HG03565 (cell line): ENCODE measurements at regions not wholly inside any gene's neighbourhood (a gene's known extent, or its start where the extent isn't known, plus 50 kb on each side); places are given as distances from the start of the nearest gene placed in this dataset.
"Not testable (repeated sequence)": the region's sequence is repeated elsewhere in the genome, so short reads cannot be mapped to it uniquely, and the experiment has no call there.

Experiments
- ATAC-seq: cut with Tn5 transposase; IDR thresholded peaks from one replicate; pipeline ENCODE4 v1.9.1; 2021; ENCODE audit warnings: mild to moderate bottlenecking, moderate library complexity; ENCODE audit not compliant: unreplicated experiment

DNA sequence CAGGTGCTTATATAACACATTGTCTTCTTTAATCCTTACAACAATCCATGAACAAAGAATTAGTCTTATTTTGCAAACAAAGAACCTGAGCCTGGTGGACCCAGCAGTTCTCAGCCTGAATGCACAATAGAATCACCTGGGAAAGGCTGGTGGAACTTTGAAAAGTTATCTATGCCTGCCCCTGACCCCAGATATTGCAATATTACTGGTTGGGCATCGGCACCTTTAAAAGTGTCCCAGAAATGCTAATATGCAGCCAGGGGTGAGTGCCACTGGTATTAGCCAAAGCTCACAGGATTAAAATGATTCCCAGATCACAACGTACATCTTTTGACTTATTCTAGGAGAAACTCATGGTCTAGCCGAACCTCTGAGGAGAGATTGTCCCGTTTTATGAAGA is 268.8 kb downstream of the KLF5 start:
- no peak for ATAC-seq

DNA sequence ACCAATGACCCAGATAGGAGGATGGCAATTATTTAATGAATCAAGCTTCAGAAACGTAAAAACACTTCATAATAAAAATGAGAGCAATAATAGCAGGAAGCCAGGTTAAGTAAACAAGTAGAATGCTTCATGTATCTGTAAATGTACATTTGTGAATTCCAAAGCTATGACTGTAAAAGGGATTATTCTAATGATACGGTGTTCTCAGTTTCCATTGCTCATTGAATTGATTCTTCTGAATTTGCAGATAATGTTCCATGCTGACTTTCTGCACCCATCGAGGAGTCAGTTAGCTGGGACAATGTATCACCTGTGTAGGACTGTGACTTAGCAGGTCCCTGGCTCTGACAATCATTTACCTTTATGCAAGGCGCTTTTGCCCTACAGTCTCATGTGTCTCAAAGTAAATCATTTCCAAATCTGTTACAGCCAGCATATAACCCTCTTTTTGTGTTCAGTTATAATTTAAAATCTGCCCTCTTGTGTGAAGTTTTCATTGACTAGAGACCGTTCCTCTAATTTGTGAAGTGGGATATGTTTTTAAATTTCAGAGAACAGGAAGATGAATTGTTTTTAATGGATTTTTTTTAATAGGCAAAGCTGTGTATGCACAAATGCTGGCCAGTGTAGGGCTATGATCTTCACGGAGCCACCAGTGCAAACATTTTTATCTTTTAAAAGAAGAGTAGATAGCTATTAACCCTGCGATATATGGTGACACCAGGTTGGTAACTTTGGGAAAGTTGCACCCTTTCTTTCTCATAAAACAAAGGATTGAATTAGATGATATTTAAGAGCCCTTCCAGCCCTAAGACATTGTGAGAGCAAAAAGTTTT is 267.1 kb downstream of the KLF5 start:
- ATAC-seq: no peak

DNA sequence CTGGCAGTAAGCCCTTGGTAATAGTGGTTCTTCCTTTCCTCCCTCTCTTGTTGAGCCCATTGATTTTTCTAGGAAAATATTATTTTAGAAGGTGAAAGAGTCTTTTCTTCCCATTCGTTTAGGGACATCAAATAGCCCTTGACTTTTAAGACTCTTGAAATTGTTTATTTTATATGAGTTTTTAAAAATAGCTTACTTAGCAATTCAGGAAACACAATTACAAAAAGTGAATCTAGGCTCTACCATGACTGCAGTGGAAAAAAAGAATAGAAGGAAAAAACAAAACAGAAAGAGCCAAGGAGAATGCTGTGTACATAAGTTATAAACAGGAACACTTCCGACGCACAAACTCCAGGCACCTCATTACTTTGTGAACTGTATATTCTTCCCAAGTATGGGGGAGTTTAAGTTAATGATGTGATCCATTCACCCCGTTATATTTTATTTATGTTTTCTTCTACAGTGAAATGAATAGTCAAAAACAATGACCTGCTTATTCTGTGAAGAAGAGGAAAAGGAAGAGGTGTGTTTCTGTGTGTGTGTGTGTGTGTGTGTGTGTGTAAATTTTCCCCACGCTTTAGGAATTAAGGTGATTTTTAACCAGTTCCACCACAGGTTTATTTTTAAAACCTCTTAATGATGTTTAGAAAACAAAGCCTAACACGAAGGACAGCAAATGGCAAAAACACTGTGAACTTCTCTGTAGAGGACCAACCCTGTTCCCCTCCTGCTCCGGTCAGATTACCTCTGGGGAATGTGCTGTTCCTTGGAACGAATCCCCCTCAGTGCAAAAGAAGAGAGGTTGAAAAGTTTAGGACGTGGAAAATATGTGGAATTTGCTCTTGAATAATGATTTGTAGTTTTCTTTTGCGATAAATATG is 266.3 kb downstream of the KLF5 start:
- ATAC-seq: no peak

DNA sequence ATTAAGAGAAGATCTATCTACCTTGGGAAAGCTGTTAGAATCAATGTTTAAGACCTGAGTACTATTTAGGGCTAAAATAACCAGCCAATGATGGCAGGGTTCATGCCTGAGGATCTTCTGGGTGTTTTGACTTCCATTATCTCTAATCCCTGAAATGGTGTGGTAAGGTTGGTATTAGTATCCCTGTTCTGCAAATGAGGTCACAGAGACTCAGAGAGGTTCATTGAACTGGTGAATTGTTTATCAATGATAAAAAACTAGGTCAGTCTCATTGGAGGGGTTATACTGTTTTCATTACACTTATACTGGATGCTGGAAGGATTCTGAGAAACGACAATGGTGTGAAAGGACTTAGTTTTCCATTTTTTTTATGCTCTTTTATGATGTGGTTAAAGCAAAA is 264.8 kb downstream of the KLF5 start:
- no peak for ATAC-seq

DNA sequence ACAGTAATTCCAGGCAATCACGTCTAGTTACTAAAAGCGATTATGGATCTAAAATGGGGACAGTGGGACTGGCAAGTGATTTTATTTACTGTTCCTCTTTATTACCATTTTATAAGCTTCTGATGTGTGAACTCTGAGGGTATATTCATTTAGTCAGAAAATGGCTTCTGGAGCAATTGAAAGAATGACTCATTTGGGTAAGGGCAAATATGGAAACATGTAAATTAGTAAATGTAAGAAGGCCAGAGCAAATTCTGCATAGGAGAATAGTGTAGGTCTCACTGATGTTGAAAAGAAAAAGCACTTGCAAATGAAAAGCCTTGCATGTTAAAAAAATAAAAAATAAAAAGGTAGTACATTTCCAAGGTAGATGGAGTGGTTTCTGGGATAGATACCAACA is 262.2 kb downstream of the KLF5 start:
- ATAC-seq: no peak

DNA sequence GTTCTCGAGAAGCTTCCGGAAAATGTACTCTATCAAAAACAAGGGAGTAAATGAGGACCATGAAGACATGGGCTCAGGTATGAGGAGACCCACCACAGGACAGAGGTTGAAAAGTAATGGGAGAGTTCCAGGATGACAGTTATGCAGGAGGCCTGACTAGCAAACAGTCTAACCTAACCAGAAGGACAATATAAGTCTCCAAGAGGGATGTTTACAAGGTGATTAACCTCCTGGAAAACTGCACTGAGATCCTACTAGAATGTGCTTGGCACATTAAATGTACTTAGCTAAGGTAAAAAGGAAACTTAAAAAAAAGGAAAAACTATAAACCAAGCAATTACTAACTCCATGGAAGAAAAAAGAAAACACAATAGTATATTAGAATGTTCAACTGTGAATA is 258.3 kb downstream of the KLF5 start:
- no peak for ATAC-seq

DNA sequence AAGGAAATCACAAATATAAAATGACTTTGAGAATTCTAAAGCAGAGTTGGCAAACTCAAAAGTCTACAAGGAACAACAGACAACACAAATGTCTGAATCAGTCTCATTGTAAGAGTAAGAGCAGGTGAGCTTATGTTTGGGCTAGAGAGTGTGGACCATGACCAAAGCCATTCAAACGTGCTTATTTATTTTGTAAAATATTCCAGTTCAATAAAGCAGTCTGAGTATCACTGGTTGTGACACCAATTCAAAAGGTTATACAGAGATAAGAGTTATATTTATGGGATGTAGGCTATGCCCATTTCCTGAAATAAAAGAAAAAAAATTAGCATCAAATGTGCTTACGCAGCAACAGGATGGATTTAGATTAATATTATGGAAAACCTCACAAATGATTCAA is 251.6 kb downstream of the KLF5 start:
- ATAC-seq: no peak

DNA sequence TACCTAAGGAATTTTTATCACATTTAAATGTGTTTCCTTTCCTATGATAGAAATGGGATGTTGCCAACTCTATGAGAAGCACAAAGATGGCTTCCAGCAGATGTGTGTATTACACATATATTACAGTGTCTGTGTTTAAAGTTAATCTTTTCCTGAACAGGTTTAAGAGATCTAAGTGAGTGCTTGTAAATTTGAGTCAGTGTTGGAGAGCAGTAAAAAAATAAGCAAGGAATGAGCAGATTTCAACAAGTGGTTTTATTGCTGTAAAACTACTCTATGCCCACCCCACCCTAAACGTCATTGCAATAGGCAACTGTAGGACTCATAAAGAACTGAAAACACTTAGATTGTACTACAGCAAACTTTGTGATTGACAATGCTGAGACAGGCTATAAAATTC is 248.7 kb downstream of the KLF5 start:
- ATAC-seq: no peak

DNA sequence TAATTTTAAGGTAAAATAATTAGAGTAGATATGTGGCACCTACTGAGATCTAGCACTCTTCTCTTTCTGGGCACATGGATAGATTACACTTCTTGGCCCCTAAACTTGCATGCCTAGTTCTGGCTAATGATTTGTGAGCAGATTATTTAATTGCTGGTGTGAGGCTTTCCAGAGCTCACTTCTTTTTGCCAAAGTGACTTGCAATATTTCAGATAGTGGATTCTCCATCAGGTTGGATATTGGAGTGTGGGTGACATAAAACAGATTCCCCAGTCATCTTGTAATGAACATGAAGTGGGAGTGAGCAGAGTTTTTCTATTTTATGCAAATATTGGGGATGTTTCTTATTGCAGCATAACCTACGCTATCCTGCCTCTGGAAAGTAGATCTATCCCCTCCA is 247.9 kb downstream of the KLF5 start:
- no peak for ATAC-seq

DNA sequence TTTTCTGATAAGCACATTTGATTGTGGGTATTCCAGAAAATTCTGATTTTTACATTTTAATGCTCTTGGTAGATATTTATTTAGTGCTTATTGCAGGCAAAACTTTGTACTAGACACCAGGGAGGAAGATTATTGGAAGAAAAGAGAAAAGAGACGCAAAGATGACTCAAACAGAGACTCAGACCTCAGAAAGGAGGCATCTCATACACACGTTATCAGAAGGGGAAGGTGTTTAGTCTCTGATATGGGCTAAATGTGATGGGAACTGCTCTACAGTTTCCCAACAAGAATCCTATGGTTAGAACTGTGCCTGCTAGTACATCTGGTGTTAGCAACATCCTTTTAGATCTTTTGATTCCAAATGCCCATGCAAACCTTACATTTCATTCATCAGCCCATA is 245.6 kb downstream of the KLF5 start:
- ATAC-seq: no peak

DNA sequence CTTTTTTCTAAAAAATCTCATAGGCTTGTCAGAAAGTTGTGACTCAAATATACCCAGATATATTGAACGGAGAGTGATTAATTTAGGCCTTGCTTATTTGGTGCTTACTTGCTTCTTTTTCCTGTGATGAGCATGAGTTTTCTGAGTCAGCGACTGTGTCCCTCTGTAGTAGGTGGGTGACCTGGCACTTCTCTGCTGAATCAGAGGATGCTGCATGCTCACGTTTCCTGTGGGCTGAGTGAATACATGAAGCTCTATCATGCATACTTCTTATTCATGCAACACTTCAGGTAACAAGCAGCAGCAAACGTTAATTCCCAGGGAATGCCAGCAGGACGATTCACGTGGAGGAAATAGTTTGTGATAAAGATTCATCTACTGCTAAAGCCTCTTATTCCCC is 245.0 kb downstream of the KLF5 start:
- ATAC-seq: no peak

DNA sequence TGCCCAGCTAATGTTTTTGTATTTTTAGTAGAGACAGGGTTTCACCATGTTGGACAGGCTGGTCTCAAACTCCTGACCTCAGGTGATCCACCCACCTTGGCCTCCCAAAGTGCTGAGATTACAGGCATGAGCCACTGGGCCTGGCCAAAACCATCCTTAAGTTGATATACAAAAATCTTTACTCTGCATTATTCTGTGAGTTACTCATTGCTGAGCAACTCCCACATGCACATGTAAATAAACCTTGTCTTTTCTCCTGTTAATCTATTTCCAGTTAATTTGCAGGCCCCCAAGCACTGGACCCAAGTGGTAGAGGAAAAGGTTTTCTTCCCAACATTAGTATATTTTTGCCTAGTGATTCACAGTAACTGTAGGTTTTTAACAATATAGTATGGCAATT is 242.8 kb downstream of the KLF5 start:
- ATAC-seq: not testable (repeated sequence)

DNA sequence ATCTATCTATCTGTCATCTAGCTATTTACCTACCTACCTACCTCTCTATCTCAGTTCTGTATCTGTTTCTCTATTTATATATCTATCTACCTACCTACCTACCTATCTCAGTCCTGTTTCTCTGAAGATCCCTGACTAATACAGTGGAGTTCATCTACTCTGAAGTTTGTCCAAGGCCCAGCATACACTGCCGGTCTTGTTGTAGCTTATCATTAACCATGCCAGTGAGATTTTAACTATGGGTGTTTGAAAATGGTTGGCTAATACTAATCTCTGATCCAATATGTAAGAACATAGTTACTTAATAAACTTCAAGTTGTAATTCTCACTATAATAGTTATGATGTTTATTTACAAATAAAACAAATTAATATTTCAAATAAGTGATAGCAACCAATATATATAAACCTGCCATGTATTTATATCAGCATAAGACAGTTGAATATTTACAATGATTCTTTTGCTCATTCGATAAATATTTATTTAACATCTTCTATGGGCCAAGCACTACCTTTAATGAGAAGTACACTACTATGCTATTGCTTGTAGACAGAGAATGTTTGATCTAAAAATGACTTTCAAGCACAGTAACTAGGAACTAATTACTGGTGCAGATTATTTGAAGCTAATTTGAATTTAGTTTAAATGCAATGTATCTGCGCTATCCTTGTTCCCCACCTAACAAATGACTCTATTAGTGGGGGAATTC is 242.1 kb downstream of the KLF5 start:
- no peak for ATAC-seq

DNA sequence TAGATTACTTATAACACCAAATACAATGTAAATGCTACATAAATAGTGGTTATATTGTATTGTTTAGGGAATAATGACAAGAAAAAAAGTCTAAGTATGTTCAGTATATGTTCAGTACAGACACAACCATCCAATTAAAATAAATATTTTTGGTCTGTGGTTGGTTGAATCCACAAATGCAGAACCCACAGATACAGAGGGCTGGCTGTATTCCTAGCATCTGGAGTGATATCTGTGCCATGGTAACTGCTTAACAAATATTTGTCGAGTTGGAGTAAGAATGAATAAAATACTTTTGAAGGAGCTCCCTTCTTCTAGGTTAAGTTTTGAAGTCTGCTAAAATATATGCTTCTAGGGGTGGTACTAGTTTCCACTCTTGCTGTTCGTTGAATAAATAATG is 241.0 kb downstream of the KLF5 start:
- ATAC-seq: no peak

DNA sequence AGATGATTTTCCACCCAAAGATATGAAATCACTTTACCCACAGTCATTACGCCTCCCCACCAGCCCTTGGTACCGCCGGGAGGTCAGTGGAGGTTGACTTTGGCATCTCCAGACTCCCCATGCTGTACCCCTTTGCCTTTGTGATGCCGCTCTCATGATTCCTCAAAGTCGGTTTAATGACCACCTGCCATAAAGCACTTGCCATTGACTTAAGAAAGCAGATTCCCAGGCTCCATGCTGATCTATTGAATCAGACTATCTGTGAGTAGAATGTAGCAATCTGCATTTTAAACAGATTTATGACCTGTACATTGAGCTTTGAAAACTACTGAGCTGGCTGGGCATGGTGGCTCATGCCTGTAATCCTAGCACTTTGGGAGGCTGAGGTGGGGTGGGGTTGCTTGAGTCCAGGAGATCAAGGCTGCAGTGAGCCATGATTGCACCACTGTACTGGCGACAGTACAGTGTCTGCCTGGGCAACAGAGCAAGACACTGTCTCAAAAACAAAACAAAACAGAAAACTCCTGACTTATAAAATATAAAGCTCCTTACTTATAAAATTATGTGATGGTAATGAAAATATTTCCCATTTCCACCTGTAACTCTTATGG is 235.2 kb downstream of the KLF5 start:
- no peak for ATAC-seq

DNA sequence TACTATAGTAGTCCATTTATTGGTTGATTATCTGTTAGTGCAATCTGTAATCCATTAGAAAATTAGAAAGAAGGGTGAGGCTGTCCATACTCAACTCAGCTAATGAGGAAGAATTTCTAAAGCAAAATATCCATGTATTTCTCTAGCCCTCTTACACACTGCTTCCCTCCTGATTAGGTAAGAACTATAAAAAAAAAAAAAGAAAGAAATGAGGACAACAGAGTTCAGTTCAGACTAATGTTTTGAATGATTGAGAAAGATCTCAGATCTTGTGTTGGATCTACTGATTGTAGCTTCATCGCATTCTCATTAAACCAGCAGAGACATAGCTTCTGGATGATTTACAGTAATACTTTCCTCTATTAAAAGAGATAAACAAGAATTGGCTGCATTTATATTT is 233.3 kb downstream of the KLF5 start:
- ATAC-seq: no peak

DNA sequence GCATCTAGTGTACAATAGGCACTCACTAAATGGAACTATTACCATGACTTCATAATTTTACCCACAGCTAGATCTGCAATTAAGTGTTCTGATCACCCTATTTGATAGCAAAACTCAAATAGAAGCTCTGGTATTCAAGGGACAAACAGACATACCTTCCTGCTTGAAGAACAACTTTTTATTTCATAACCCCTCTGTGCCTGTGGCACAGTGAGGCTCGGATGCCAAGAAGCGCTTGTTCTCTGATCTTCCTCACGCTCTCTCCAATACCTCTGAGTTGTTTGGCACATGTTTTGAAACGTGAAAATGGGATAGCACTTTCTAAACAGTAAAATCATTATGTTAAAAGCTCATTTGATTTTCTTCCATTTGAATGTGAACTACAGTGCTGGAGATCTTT is 232.0 kb downstream of the KLF5 start:
- no peak for ATAC-seq

DNA sequence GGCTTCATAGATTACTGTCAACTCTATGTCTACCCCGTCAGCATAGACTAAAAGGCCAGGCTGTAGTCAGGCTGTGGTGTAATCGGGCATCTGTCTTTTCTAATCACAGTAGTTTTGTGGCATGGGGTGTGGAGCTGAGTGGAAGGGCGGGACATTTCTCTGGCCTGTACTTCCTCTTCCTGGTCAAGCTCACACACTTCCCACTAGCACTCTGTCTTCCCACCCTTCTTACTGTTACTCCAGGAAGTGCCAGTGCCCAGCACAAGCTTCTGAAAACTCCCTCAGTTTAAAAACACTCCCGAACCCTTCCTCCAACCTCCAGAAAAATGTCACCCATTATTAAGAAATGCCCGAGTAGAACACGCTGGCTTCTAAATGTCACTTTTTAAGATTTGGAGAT is 229.8 kb downstream of the KLF5 start:
- no peak for ATAC-seq

DNA sequence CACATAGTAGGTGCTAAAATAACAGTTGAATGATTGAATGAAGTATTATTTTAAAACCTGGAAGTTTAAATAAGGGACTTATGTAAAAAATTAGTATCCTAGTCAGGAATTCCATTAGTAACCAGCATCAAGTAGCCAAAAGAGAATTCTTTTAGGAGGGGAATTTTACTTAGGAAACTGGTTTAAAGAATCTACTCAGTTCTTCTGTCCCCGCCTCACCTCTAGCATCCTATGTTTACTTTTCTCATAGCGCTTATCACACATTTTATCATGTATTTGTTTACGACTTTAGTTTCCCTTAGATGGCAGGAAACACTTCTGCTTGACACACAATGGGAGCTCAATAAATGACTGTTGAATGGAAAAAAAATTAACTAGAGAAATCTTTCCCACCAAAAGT is 229.0 kb downstream of the KLF5 start:
- no peak for ATAC-seq

DNA sequence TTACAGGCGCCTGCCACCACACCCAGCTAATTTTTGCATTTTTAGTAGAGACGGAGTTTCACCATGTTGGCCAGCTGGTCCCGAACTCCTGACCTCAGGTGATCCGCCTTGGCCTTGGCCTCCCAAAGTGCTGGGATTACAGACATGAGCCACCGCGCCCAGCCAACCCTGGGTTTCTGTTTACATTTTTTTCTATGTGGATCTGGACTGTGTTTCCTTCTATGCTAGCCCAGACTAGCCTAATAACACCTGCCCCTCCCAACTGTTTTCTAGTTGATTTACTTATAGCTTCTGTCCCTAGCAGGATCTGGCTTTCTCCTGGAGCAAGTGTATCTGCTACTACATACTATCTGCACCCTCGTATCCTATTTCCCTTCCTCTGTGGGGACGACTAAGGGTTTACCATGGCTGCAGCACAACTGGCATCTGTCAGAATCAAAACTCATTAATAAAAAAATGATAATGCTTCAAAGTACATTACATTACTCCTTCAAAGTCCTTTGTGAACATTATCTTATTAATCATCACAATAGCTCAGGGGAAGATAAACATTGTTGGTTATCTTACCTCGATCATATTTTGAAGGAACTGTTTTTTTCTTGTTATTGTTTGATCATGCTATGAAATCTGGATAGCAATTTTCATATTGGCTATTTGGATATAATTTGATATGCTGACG is 228.3 kb downstream of the KLF5 start:
- ATAC-seq: no peak

DNA sequence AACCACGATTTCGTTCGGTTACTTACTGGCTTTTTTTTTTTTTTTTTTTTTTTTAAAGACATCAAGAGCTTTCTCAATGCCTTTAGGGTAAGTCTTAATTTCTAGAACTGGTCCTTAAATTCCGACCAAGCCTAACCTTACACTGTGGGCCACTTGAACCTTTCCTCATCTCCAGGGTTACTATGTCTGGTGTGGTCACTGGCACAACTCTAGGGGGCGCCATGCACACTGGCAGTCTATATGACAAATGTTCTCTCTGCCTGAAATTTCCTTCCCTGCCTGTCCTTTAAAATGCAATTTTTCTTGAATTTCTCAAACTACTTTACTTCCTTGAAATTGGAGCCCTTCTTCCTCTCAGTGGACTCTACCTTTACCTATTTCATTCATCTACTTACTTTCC is 227.4 kb downstream of the KLF5 start:
- no peak for ATAC-seq
